SK-N-SH treated with all-trans-retinoic acid at 6 μM for 48 hours (cell line): ENCODE measurements at regions not wholly inside any gene's neighbourhood (a gene's known extent, or its start where the extent isn't known, plus 50 kb on each side); places are given as distances from the start of the nearest gene placed in this dataset.

ENCODE experiments used
- BACH2 ChIP-seq: fragments of 250-450 bp; sonication (Bioruptor Pico); IDR thresholded peaks from 2 replicates; pipeline ENCODE4 v1.9.0; 2021; ENCODE audit warnings: mild to moderate bottlenecking, borderline replicate concordance
- CREB5 ChIP-seq: fragments of 250-450 bp; sonication (Bioruptor Pico); IDR thresholded peaks from 2 replicates; pipeline ENCODE4 v1.5.1; 2020; ENCODE audit warnings: low read depth, mild to moderate bottlenecking, moderate library complexity
- GLIS3 ChIP-seq: fragments of 250-450 bp; sonication (Bioruptor Pico); IDR thresholded peaks from 2 replicates; pipeline ENCODE4 v1.5.0; 2020; ENCODE audit warnings: mild to moderate bottlenecking, moderate library complexity
- OSR1 ChIP-seq: fragments of 250-450 bp; sonication (Bioruptor Pico); IDR thresholded peaks from 2 replicates; pipeline ENCODE4 v1.8.0; 2022; ENCODE audit warnings: moderate library complexity, mild to moderate bottlenecking, inconsistent platforms
- ZFP30 ChIP-seq: fragments of 450-650 bp; formaldehyde crosslinking; IDR thresholded peaks from 2 replicates; pipeline ENCODE4 v1.5.0; 2022; ENCODE audit warnings: mild to moderate bottlenecking, moderate library complexity
- ZNF8 ChIP-seq: fragments of 450-650 bp; formaldehyde crosslinking; IDR thresholded peaks from 2 replicates; pipeline ENCODE4 v1.5.0; 2020; ENCODE audit warnings: mild to moderate bottlenecking, moderate library complexity

- TF ChIP-seq ZNF8 (CRISPR knock-in tag) (no peak), ZFP30 (CRISPR knock-in tag) (no peak), CREB5 (no peak), GLIS3 (CRISPR knock-in tag) (no peak), OSR1 (CRISPR knock-in tag) (no peak), BACH2 (CRISPR knock-in tag) (no peak)
Observed at GRCh38 chr18:40690062-40690461, 1265.0 kb upstream of the PIK3C3 start.
